Cerebellar nuclear complex (tissue), 1 donor: ENCODE measurements at regions not wholly inside any gene's neighbourhood (a gene's known extent, or its start where the extent isn't known, plus 50 kb on each side); places are given as distances from the start of the nearest gene placed in this dataset.

ENCODE experiments used
- DNase-seq, 2 experiments: peaks; one replicate each; lab custom pipeline; 2025; lab: John Stamatoyannopoulos, UW

DNA sequence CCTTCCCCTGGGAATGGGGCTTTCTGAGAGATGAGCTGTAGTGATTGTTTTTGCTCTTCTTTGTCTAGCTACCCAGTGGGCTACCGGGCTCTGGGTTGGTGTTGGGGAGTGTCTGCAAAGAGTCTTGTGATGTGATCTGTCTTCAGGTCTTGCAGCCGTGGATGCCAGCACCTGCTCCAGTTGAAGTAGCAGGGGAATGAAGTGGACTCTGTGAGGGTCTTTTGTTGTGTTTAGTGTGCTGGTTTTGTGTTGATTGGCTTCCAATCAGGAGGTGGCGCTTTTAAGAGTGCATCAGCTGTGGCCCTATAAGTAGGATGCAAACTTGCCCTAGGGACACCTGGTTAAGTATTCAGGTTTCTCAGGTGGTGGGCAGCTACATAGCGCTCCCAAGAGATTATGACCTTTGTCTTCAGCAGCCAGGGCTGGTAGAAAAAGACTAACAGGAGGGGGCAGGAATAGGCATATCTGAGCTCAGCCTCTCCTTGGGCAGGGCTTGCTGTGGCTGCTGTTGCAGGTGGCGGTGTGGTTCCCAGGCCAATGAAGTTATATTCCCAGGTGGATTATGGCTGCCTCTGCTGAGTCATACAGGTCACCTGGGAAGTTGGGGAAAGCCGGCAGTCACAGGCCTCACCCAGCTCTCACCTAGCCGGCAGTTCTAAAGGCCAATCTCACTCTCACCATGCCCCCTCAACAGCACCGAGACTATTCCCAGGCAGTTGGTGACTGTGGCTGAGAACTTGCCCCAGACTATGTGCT is 315.7 kb upstream of the C11orf87 start:
- DNase-seq: no peak

DNA sequence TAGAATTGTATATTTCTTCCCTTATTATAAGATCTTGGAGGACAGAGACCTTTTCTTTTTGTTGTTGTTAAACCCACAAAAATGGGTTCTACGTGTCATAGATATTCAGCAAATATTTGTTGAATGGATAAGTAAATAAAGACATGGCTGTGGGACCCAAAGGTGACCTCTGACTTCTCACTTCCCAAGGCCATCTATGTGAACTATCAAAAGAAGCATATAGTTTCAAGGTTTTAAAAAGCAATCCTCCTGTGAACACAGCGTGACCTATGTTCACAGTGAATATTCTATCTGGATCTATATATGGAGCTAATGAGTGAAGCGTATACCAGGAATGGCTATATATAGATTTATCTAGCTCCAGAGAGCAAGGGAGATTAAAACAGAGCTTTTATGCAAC is 312.8 kb upstream of the C11orf87 start:
- no peak for DNase-seq

DNA sequence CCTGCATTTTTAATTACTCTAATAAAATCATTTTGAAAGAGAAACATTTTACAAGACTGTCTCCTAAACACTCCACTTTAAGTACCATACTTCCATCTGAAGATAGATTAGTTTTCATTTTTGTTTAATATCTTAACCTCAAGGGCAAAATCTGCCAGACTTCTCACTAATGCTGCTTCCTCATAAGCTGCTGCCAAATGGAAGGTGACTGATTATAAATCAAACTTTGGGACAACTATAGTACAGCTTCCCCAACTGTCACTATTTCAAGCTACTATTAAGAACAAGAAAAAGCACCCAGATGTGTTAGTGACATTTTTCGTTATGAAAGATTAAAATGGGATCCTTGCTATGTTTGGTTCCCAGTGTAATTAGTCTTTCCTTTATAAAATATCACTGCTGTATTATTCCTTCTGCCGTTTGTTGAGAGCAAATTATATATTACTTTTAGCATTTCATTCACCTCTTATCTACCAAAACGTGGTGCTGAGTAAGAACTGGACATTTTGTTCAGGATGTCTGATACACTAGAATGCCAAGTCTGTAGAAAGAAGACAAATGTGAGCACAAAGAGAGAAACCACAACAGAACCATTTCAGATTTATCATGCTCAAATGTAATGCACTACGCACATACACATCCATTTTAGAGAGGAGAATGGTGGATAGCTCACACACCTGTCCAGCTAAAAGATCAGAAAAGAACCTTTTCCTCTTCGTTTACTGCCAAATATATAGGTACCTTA is 312.2 kb upstream of the C11orf87 start:
- DNase-seq: no peak

DNA sequence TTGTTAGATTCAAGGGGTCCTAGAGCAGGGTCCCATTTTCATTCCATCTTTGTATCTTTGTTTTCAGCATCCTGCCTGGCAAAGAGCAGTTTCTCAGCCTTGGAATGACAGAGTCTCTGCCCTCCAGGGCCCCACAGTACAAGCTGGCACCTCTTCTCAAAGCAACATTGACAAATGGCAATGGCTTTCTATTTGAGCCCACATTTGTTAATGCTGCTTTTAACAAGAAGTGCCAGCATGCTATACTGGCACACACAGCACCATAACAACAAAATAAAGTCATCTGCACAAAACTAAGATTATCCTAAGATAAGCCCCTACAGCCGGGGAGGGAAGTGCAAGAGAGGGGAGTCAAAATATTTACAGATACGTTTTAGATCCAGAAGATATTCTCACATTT is 309.7 kb upstream of the C11orf87 start:
- no peak for DNase-seq

DNA sequence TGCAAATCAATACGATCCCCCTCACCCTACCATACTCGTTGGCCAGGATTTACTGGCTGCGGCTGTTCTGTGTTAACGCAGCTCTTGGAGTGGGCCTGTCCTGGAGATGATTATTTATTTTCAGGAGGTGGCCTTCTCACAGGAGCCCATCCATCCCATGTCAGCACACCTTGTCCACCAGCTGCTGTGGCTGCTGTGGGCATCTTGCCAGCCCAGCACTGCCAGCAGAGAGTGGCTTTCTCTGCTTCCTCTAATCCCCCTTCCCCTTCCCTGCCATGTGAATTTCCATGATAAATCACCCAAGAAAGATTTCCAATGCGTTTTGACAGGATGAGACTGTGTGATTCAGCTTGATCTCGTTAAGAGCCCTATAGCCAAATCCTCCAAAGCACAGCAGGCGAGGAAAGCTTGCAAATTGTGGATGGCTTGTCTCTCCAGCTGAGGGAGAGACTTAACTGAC is 309.1 kb upstream of the C11orf87 start:
- no peak for DNase-seq

DNA sequence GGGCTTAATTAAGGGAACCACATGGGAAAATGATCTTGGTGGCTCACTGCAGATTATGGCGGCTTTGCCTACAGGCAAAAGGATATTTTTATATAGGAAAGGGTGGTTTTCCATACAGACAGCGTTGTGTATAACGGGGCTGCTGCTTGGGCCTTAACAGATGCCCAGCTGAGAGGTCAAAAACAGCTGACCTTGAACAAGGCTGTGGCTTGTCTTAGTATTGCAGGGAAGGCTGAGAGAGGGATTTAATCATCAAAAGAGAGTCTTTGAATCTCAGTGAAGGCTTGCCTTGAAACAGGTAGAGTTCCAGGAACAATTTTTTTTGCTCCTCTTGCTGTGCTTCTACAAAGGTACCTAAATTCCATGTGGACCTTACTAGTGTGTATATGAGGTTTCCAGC is 301.6 kb upstream of the C11orf87 start:
- no peak for DNase-seq

DNA sequence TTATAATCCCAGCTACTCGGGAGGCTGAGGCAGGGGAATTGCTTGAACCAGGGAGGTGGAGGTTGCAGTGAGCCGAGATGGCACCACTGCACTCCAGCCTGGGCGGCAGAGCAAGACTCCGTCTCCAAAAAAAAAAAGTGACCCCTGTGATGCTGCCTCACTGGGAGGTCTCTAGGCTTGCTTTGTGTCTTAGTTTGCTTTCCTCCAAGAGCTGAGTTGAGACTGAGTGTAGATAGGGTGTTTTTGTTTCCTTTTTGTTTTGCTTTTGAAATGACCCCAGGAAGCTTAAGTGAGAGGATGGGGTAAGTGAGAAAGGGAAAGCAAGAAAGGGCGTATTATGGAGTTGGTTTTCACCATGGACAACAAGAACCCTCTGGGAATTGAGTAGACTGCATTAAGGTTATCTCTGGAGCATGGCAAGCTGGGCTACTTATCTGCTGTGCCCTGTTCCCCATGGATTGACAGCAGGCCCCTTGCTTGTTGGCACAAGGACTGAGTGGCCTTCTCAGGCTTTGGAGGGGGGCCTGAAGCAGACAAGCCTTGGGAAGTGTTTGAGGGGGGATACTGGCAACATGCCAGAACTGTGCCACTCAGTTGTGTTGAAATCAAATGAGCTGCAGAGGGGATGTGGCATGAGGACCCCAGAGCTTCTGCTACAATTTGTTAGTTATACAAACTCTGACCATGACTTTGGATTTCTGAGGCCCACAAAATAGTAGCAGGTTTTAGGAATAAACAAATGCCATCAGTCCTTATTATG is 300.6 kb upstream of the C11orf87 start:
- DNase-seq: no peak

DNA sequence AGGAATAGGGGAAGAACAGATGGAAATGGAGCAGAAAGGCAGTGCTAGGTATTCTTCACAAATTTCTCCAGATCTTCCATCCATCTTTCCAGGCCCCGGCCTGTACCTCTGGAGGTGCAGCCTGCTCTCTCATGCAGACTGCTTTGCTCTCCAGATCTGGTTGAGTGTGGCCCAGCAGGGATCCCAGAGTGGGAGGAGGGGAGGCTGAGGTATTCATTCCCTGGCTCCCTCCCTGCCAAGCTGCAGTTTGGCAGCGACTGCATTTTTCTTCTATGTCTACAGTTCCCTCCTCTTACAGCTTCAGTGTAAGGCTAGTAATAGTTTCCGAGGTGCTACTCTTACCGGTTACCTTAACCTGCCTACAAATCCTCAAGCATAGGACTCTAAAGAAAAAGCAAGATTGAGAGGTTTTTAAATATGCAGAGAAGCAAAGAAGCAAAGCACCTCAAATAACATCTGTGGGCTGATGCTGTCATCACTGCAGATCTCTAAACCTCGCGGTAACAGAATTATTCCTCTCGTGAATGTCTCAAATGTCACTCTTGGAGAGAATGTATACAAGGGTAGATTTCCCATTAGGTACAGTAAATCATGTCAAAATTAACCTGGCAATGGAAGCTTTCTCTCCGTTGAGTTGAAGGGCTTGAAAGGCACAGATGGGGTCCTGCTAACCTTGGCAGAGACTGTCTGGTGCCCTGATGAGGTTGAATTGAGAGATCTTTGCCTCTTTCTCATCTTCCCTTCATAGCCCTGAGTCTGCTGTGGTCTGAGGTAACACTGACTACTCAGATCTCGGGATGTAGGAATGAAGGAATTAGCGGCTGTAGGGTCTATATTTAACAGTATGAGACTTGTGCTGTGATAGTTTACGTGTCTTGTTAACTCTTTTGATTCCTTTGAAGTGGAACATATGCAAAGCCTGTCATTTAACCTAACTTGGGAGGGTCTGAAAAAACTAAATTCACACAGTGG is 297.9 kb upstream of the C11orf87 start:
- DNase-seq: no peak

DNA sequence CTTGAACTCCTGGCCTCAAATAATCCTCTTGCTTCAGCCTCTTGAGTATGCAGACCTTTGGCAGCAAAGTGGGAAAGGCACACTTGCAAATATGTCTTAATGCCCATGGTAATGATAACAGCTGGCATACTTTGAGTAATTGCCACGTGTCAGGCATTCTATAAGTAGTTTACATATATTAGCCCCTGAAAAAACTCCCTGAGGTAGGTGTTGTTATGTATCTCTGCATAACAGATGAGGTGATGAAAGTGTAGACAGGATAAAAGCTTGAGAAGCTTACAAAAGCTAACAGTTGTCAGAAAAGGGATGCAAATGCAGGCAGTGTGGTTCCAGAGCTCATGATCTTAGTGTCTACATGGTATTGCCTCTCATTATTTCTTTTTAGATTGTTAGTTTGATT is 291.1 kb upstream of the C11orf87 start:
- no peak for DNase-seq

DNA sequence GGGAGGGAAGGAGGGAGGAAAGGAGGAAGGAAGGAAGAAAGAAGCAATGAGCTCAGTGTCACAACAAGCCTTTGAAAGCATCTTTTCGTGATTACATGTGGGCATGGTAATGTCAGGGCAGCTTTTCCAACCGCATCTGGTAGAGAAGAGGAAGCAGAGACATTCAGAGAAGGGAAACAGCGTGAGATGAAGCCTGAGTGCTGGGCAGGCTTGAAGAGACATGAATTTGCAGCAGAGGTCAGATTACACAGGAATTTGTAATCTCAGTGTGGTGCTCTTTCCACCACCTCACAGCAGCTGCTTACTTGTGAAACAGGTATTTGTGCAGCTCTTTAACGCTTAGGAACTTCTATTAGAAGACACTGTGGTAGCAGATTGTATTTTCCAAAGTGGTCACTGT is 289.5 kb upstream of the C11orf87 start:
- DNase-seq: no peak

DNA sequence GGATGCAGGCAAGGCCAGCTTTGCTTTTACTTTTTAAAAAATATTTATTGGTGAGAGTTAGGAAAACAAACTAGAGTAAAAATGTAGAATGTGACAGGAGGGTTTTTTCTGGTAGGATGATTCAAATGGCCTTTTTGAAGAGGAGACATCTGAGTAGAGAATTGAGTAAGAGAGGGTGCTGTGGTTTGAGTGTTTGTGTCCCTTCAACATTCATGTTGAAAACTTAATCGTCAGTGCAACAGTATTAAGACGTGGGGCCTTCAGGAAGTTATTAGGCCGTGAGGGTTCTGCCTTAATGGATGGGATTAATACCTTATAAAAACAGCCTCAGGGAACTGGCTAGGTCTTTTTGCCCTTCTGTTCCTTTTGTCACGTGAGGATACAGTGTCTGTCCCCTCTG is 288.8 kb upstream of the C11orf87 start:
- no peak for DNase-seq

DNA sequence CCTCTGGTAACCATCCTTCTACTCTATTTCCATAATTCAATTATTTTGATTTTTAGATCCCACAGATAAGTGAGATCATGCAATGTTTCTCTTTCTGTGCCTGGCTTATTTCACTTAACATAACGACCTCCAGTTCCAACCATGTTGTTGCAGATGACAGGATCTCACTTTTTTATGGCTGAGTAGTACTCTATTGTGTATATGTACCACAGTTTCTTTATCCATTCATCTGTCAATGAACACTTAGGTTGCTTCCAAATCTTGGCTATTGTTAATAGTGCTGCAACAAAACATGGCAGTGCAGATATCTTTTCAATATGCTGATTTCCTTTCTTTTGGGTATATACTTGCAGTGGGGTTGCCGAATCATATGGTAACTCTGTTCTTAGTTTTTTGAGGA is 286.4 kb upstream of the C11orf87 start:
- DNase-seq: no peak

DNA sequence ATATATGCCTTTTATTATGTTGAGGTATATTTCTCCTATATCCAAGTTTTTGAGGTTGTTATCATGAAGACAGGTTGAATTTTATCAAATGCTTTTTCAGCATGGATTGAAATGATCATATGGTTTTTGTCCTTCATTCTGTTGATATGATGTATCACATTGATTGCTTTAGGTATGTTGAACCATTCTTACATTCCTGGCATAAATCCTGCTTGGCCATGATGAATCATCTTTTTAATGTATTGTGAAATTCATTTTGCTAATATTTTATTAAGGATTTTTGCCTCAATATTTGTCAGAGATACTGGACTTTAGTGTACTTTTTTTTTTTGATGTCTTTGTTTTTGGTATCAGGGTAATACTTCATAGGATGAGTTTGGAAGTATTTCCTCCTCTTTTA is 283.8 kb upstream of the C11orf87 start:
- no peak for DNase-seq

DNA sequence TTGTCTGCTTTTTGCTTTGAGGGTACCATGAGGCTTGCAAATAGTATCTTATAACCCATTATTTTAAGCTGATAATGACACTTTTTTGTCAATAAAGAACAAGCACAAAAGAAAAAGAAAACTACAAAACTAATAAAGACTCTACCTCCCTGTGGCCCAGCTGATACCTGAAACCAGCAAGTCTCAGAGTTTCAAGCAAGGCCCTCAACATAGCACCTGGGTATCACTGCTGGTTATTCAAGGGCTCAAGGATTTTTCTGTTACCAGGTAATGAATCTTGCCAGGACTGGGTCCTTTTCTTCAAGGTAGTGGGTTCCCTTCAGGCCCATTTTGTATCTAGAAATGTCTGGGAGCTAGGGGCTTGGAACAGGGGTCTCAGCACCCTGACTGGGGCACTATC is 281.6 kb upstream of the C11orf87 start:
- no peak for DNase-seq

DNA sequence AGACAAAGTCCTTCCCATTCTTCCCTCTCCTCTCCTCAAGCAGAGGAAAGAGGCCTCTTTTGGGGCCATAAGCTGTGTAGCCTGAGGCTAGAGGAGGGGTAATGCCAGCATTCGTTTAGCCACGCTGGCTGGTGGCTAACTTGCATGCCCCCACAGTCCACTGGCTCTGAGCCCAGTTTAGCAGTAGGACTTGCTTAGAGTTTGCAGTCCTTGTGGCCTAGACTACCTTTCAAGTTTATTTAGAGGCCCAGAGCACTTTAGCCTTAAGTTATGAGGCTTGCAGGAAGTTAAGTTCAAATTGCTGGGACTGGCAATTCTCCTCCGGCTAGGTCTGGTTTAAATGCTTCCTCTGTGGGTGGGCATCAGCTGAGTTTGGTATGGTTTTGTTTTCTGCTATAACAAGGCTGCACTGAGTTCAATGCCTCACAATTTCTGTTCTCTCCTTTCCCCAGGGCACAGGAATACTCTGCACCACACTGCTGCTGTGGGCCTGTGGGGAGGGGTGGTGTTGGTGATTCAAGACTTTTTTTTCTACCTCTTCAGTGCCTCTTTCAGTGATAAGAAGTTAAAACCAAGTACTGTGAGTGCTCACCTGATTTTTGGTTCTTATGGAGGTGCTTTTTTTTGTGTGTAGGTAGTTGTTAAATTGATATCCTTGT is 281.0 kb upstream of the C11orf87 start:
- DNase-seq: no peak

DNA sequence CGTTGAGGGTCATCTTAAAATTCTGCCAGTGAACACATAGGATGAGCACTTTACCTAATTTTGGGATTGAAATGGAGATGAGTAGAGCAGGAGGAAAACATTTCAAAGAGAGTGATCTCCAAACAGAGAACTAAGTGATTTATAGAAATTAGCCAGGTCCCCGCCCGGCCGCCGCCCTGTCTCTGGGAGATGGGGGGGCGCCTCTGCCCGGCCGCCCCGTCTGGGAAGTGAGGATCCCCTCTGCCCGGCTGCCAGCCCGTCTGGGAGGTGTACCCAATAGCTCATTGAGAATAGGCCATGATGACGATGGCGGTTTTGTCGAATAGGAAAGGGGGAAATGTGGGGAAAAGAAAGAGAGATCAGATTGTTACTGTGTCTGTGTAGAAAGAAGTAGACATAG is 276.7 kb upstream of the C11orf87 start:
- no peak for DNase-seq

DNA sequence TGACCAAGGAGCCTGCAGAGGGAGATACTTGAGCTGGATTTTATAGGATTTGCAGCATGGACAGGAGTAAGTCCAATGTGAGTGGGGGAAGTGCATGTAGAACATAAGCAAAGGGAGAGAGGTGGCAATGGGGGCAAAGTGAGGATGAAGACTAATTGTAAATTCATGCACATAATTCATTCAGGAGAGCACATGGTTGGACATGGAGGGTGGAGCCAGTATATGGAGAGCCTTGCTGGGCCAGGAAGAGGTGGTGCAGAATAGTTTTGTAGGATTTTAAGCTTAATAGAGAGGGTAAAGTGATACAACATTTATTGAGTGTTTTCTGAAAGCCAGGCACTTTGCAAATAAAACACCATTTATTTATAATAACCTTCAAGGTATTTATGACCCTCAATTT is 274.3 kb upstream of the C11orf87 start:
- DNase-seq: no peak

DNA sequence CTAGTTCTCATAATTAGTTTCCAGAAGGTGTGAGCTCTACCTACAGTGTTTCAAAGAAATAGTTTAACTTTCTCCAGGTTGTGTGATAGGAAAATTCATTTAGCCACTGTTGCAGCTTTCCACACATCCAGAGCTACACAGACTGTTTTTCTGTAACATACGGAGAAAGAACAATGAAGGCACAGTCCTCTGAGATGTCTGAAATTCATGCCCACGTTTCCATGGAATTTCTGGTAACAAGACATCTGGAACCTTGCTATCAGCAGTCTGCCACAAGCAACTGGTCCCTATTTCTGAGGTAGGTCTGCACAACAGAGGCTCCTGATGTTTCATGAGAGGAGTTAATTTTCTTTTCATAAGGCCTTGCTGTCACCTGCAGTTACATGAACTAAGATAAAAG is 273.3 kb upstream of the C11orf87 start:
- no peak for DNase-seq

DNA sequence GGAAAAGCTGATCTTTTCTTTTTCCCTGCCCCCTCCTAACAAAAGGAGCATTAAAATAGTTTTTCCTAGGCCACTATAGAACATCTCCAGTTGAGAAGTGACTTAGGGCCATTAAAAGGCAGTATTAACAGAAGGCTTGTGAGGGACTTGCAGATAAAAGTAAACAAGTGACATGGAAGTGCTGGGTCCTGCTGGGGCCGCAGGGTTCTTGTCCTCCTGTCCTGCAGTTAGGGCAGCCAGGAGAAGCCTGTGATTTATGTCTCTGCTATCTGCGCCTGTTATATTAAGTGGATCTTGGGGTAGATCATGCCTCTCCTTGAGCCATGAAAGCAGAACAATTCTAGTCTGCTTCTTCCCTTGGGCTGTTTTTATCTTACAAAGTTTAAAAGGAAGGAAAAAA is 271.4 kb upstream of the C11orf87 start:
- DNase-seq: no peak

DNA sequence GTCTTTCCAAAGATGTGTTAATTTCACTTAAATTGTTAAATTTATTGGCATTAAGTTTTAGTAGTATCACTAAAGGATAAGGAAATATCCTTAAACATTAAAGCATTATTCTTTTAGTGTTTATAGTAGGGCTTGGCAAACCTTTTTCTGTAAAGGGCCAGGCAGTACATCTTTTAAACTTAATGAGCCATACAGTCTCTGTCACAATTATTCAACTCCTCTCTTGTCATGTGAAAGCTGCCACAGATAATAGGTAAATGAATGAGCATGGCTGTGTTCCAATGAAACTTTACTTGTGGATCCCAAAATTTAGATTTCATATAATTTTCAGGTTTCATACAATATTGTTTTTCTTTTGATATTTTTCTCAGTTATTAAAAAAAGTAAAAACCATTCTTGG is 268.2 kb upstream of the C11orf87 start:
- DNase-seq: no peak

DNA sequence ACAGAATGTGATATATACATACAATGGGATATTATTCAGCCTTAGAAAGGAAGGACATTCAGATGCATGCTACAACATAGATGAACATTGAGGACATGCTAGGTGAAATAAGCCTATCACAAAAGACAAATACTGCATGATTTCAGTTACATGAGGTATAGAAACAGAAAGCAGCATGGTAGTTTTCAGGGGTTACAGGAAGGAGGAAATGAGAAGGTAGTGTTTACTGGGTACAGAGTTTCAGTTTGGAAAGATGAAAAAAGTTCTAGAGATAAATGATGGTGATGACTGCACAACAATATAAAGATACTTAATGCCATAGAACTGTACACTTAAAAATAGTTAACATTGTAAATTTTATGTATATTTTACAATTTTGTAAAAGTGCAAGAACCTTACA is 266.7 kb upstream of the C11orf87 start:
- no peak for DNase-seq
